ENCODE measurements at regions not wholly inside any gene's neighbourhood (a gene's known extent, or its start where the extent isn't known, plus 50 kb on each side); places are given as distances from the start of the nearest gene placed in this dataset.

- no peak for TF ChIP-seq CTCF (conservative IDR thresholded peaks at IDR 0.05; ENCODE audit: low read length)
- no peak for TF ChIP-seq EZH2phosphoT487 (IDR thresholded peaks at IDR 0.05; ENCODE audit: borderline replicate concordance)
These were observed 256.7 kb downstream of the DCDC2C start for GRCh38 chr2:3960106-3960505.
